ENCODE measurements at regions not wholly inside any gene's neighbourhood (a gene's known extent, or its start where the extent isn't known, plus 50 kb on each side); places are given as distances from the start of the nearest gene placed in this dataset.
A peak's percentile ranks its signal among the peaks of the same experiment; 100 is the strongest.
"Not testable (repeated sequence)": the region's sequence is repeated elsewhere in the genome, so short reads cannot be mapped to it uniquely, and the experiment has no call there.

- no peak for DNase-seq (ENCODE audit: low read depth)
Observed at GRCh38 chr5:82754036-82754746, 323.0 kb downstream of the TMEM167A start.

- DNase-seq (ENCODE audit: low read depth) = no peak
Observed at GRCh38 chr5:82753374-82753773, 323.8 kb downstream of the TMEM167A start.

GRCh38 chr5:82749461-82749820 lies 327.8 kb downstream of the TMEM167A start:
- no peak for DNase-seq (ENCODE audit: low read depth)

- DNase-seq (ENCODE audit: low read depth) = no peak
Observed at GRCh38 chr5:82748688-82749460, 328.3 kb downstream of the TMEM167A start.

GRCh38 chr5:82747986-82748385 lies 329.2 kb downstream of the TMEM167A start:
- DNase-seq (ENCODE audit: low read depth) = no peak

- DNase-seq (ENCODE audit: low read depth) = no peak
Observed at GRCh38 chr5:82745016-82745415, 332.2 kb downstream of the TMEM167A start.

- DNase-seq (ENCODE audit: low read depth) = no peak
Observed at GRCh38 chr5:82738681-82739269, 338.4 kb downstream of the TMEM167A start.

- peak; percentile 55 for DNase-seq (ENCODE audit: low read depth)
Observed at GRCh38 chr5:82735160-82735789, 341.9 kb downstream of the TMEM167A start.

- no peak for DNase-seq (ENCODE audit: low read depth)
Observed at GRCh38 chr5:82734347-82734746, 342.8 kb downstream of the TMEM167A start.

GRCh38 chr5:82730913-82731312 lies 346.3 kb downstream of the TMEM167A start:
- no peak for DNase-seq (ENCODE audit: low read depth)

- DNase-seq (ENCODE audit: low read depth) = no peak
Observed at GRCh38 chr5:82728926-82729702, 348.1 kb downstream of the TMEM167A start.

- DNase-seq (ENCODE audit: low read depth) = no peak
Observed at GRCh38 chr5:82723168-82723567, 354.0 kb downstream of the TMEM167A start.

GRCh38 chr5:82721087-82721410 lies 356.1 kb downstream of the TMEM167A start:
- no peak for DNase-seq (ENCODE audit: low read depth)

GRCh38 chr5:82720213-82721086 lies 356.7 kb downstream of the TMEM167A start:
- no peak for DNase-seq (ENCODE audit: low read depth)

GRCh38 chr5:82719368-82719767 lies 357.8 kb downstream of the TMEM167A start:
- DNase-seq (ENCODE audit: low read depth) = no peak

GRCh38 chr5:82717738-82718137 lies 359.5 kb downstream of the TMEM167A start:
- no peak for DNase-seq (ENCODE audit: low read depth)

GRCh38 chr5:82714732-82715131 lies 362.5 kb downstream of the TMEM167A start:
- DNase-seq (ENCODE audit: low read depth) = not testable (repeated sequence)

- no peak for DNase-seq (ENCODE audit: low read depth)
Observed at GRCh38 chr5:82713811-82714210, 363.4 kb downstream of the TMEM167A start.

GRCh38 chr5:82707741-82708140 lies 369.5 kb downstream of the TMEM167A start:
- DNase-seq (ENCODE audit: low read depth) = no peak

GRCh38 chr5:82704381-82704780 lies 372.8 kb downstream of the TMEM167A start:
- DNase-seq (ENCODE audit: low read depth) = no peak

GRCh38 chr5:82702046-82702445 lies 375.1 kb downstream of the TMEM167A start:
- no peak for DNase-seq (ENCODE audit: low read depth)

Measured in ELR (cell line).